Lower leg skin (tissue), 3 donors: ENCODE measurements at regions not wholly inside any gene's neighbourhood (a gene's known extent, or its start where the extent isn't known, plus 50 kb on each side); places are given as distances from the start of the nearest gene placed in this dataset.

ENCODE experiments used
- CTCF ChIP-seq, 3 donors: fragments of 450-650 bp; IDR thresholded peaks; one replicate each; pipeline ENCODE4 v1.5.1; 2016; ENCODE audit warnings: antibody characterized with exemption in 3 of 3, mild to moderate bottlenecking in 3 of 3, moderate library complexity in 2 of 3
- POLR2A ChIP-seq, 2 donors: fragments of 450-650 bp; IDR thresholded peaks; one replicate each; pipeline ENCODE4 v1.6.1; 2016 to 2017; ENCODE audit warnings: antibody characterized with exemption in 2 of 2, mild to moderate bottlenecking in 1 of 2, moderate library complexity in 1 of 2

GRCh38 chrX:104318330-104319009, 63.7 kb upstream of the ESX1 start:
- no peak for TF ChIP-seq POLR2A (IDR thresholded peaks at IDR 0.05)
- TF ChIP-seq CTCF (IDR thresholded peaks at IDR 0.05): no peak
